Thoracic aorta (tissue), 2 donors: ENCODE measurements at regions not wholly inside any gene's neighbourhood (a gene's known extent, or its start where the extent isn't known, plus 50 kb on each side); places are given as distances from the start of the nearest gene placed in this dataset.

Source experiments
- ATAC-seq: fragments of 150-250 bp; one replicate; pipeline ENCODE4 v1.8.0; 2017; ENCODE audit warnings: low read depth; ENCODE audit not compliant: insufficient number of reproducible peaks, low FRiP score
- DNase-seq: peaks from one replicate; pipeline ENCODE4 v3.0.0-alpha.2; 2020; ENCODE audit warnings: low spot score
- H3K27ac ChIP-seq, 2 donors: fragments of 200-600 bp; sonication (generic); 1 replicate in 1 of 2; 2 replicates in 1 of 2; pipeline ENCODE4 v1.5.1; 2016; ENCODE audit warnings: mild to moderate bottlenecking in 2 of 2, moderate library complexity in 2 of 2
- H3K27me3 ChIP-seq: fragments of 200-600 bp; sonication (generic); replicated peaks from 2 replicates; pipeline ENCODE4 v1.6.0; 2016; ENCODE audit warnings: mild to moderate bottlenecking; ENCODE audit not compliant: insufficient read depth
- H3K36me3 ChIP-seq: fragments of 200-600 bp; sonication (generic); one replicate; pipeline ENCODE4 v1.5.1; 2016
- H3K4me1 ChIP-seq, 2 donors: fragments of 200-600 bp; sonication (generic); 1 replicate in 1 of 2; 2 replicates in 1 of 2; pipeline versions ENCODE4 v1.5.1 to v1.6.0; 2016; ENCODE audit warnings: low read depth in 2 of 2, mild to moderate bottlenecking in 1 of 2; ENCODE audit not compliant: control insufficient read depth in 1 of 2
- H3K4me3 ChIP-seq: fragments of 200-600 bp; sonication (generic); 2 replicates; pipeline ENCODE4 v1.5.1; 2016; ENCODE audit warnings: mild to moderate bottlenecking
- H3K9me3 ChIP-seq: fragments of 200-600 bp; sonication (generic); 2 replicates; pipeline ENCODE4 v1.5.1; 2016
- CTCF ChIP-seq: fragments of 200-600 bp; sonication (generic); IDR thresholded peaks from one replicate; pipeline ENCODE4 v1.5.1; 2019; ENCODE audit warnings: antibody characterized with exemption

- no peak for TF ChIP-seq CTCF
- Histone ChIP-seq H3K36me3 (no peaks in the 10 kb centered on the region), H3K27me3 (no peaks in the 10 kb centered on the region), H3K4me3 (no peak overlapping the region), H3K9me3 (no peaks in the 10 kb centered on the region), H3K4me1 (no peaks in the 10 kb centered on the region), H3K27ac (no peak overlapping the region)
- DNase-seq, result no peak
- no peak for ATAC-seq
Measured at GRCh38 chr13:39100996-39101738, 62.9 kb downstream of the NHLRC3 start.

- ATAC-seq (no peak), DNase-seq (no peak)
- Histone ChIP-seq H3K27ac (no peak overlapping the region), H3K9me3 (no peaks in the 10 kb centered on the region), H3K4me1 (no peaks in the 10 kb centered on the region), H3K36me3 (no peaks in the 10 kb centered on the region), H3K4me3 (no peak overlapping the region), H3K27me3 (no peaks in the 10 kb centered on the region)
- no peak for TF ChIP-seq CTCF
Measured at GRCh38 chr13:39102981-39103490, 64.8 kb downstream of the NHLRC3 start.

GRCh38 chr13:39105110-39105509 is 66.9 kb downstream of the NHLRC3 start:
- Histone ChIP-seq H3K36me3 (no peaks in the 10 kb centered on the region), H3K9me3 (no peaks in the 10 kb centered on the region), H3K27me3 (no peaks in the 10 kb centered on the region), H3K4me3 (no peak overlapping the region), H3K4me1 (no peaks in the 10 kb centered on the region), H3K27ac (no peak overlapping the region)
- ATAC-seq, result no peak
- TF ChIP-seq CTCF, result no peak
- DNase-seq, result no peak

GRCh38 chr13:39106216-39107005 is 68.2 kb downstream of the NHLRC3 start:
- DNase-seq (no peak), ATAC-seq (no peak)
- Histone ChIP-seq H3K9me3 (no peaks in the 10 kb centered on the region), H3K4me1 (no peaks in the 10 kb centered on the region), H3K27ac (no peak overlapping the region), H3K36me3 (no peaks in the 10 kb centered on the region), H3K4me3 (no peak overlapping the region), H3K27me3 (no peaks in the 10 kb centered on the region)
- no peak for TF ChIP-seq CTCF

GRCh38 chr13:39107561-39107960 is 69.3 kb downstream of the NHLRC3 start:
- ATAC-seq, result no peak
- H3K9me3 ChIP-seq, result no peaks in the 10 kb centered on the region
- H3K27me3 ChIP-seq, result no peaks in the 10 kb centered on the region
- H3K4me1 ChIP-seq, result no peaks in the 10 kb centered on the region
- DNase-seq, result no peak
- no peaks in the 10 kb centered on the region for H3K36me3 ChIP-seq
- TF ChIP-seq CTCF, result no peak
- no peak overlapping the region for H3K27ac ChIP-seq
- no peak overlapping the region for H3K4me3 ChIP-seq
